Uterus (tissue), 3 donors: ENCODE measurements at regions not wholly inside any gene's neighbourhood (a gene's known extent, or its start where the extent isn't known, plus 50 kb on each side); places are given as distances from the start of the nearest gene placed in this dataset.

Experiments
- DNase-seq, 2 donors: peaks; one replicate each; pipeline ENCODE4 v3.0.0-alpha.2; 2019 to 2020
- H3K27ac ChIP-seq, 2 donors: fragments of 200-600 bp; sonication (generic); 1 replicate in 1 of 2; 2 replicates in 1 of 2; pipeline ENCODE4 v1.5.1; 2016 to 2018
- H3K27me3 ChIP-seq, 2 donors: fragments of 200-600 bp; sonication (generic); one replicate each; pipeline ENCODE4 v1.5.1; 2018 to 2019; ENCODE audit warnings: control low read depth in 1 of 2
- H3K36me3 ChIP-seq, 2 donors: fragments of 200-600 bp; sonication (generic); one replicate each; pipeline ENCODE4 v1.5.1; 2019; ENCODE audit warnings: control low read depth in 1 of 2
- H3K4me1 ChIP-seq, 2 donors: fragments of 200-600 bp; sonication (generic); one replicate each; pipeline ENCODE4 v1.5.1; 2018 to 2019; ENCODE audit warnings: control low read depth in 1 of 2
- H3K4me3 ChIP-seq, 2 donors: fragments of 200-600 bp; sonication (generic); 1 replicate in 1 of 2; 2 replicates in 1 of 2; pipeline ENCODE4 v1.5.1; 2018 to 2019; ENCODE audit warnings: mild to moderate bottlenecking in 1 of 2
- H3K9me3 ChIP-seq, 2 donors: fragments of 200-600 bp; sonication (generic); one replicate each; pipeline ENCODE4 v1.5.1; 2019; ENCODE audit warnings: control low read depth in 1 of 2
- POLR2A ChIP-seq, 2 donors: fragments of 450-650 bp; IDR thresholded peaks; one replicate each; pipeline ENCODE4 v1.6.1; 2016; ENCODE audit warnings: antibody characterized with exemption in 2 of 2, mild to moderate bottlenecking in 1 of 2, moderate library complexity in 1 of 2
- intact Hi-C: fragments of 100-400 bp; cut with DNase I; formaldehyde crosslinking; loops from one replicate; pipeline ENCODE4 v1.15.1; 2023; ENCODE audit warnings: low total_unique reads
- TF ChIP-seq, protein P1 (sequence below), 4 experiments: fragments of 200-600 bp in 2 of 4; fragments of 450-650 bp in 2 of 4; sonication (generic) in 2 of 4; IDR thresholded peaks; one replicate each; pipeline ENCODE4 v1.5.1; 2016 to 2019; ENCODE audit warnings: antibody characterized with exemption in 4 of 4, mild to moderate bottlenecking in 2 of 4, moderate library complexity in 1 of 4
- donor health status: DM: yes; HTN: yes; CAD: no.

DNA sequence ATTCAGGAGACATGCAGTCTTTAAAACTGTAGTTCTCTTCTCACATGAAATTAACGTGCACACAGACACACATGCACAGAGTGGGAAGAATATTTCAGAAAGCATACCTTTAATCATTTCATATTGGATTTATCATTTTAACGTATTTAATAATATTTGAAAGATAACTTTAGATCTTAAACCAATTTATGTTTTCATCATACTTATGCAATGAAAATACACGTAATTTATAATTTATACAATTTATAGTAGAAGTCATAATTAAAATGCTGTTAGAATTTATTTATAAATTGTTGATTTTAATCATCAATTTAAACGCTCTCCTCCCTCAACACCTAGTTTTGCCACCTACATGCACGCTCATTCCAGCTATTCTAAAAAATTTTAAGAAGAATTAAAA is 894.9 kb upstream of the CTNND2 start:
- Histone ChIP-seq H3K4me1 (no peaks in the 10 kb centered on the region), H3K9me3 (no peaks in the 10 kb centered on the region), H3K4me3 (no peak overlapping the region), H3K36me3 (no peaks in the 10 kb centered on the region), H3K27ac (no peak overlapping the region), H3K27me3 (no peaks in the 10 kb centered on the region)
- intact Hi-C loops, result no loop called here
- no peak for TF ChIP-seq POLR2A (IDR thresholded peaks at IDR 0.05)
- TF ChIP-seq, protein P1, sequence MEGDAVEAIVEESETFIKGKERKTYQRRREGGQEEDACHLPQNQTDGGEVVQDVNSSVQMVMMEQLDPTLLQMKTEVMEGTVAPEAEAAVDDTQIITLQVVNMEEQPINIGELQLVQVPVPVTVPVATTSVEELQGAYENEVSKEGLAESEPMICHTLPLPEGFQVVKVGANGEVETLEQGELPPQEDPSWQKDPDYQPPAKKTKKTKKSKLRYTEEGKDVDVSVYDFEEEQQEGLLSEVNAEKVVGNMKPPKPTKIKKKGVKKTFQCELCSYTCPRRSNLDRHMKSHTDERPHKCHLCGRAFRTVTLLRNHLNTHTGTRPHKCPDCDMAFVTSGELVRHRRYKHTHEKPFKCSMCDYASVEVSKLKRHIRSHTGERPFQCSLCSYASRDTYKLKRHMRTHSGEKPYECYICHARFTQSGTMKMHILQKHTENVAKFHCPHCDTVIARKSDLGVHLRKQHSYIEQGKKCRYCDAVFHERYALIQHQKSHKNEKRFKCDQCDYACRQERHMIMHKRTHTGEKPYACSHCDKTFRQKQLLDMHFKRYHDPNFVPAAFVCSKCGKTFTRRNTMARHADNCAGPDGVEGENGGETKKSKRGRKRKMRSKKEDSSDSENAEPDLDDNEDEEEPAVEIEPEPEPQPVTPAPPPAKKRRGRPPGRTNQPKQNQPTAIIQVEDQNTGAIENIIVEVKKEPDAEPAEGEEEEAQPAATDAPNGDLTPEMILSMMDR (IDR thresholded peaks at IDR 0.05), result no peak
- no peak for DNase-seq

GRCh38 chr5:12795333-12795663 is 891.1 kb upstream of the CTNND2 start:
- H3K36me3 ChIP-seq, result no peaks in the 10 kb centered on the region
- H3K9me3 ChIP-seq, result no peaks in the 10 kb centered on the region
- H3K27me3 ChIP-seq, result no peaks in the 10 kb centered on the region
- DNase-seq, result no peak
- no peaks in the 10 kb centered on the region for H3K4me1 ChIP-seq
- H3K4me3 ChIP-seq, result no peak overlapping the region
- TF ChIP-seq POLR2A (IDR thresholded peaks at IDR 0.05), result no peak
- TF ChIP-seq, protein P1 (IDR thresholded peaks at IDR 0.05), result no peak
- intact Hi-C loops, result no loop called here
- no peak overlapping the region for H3K27ac ChIP-seq

DNA sequence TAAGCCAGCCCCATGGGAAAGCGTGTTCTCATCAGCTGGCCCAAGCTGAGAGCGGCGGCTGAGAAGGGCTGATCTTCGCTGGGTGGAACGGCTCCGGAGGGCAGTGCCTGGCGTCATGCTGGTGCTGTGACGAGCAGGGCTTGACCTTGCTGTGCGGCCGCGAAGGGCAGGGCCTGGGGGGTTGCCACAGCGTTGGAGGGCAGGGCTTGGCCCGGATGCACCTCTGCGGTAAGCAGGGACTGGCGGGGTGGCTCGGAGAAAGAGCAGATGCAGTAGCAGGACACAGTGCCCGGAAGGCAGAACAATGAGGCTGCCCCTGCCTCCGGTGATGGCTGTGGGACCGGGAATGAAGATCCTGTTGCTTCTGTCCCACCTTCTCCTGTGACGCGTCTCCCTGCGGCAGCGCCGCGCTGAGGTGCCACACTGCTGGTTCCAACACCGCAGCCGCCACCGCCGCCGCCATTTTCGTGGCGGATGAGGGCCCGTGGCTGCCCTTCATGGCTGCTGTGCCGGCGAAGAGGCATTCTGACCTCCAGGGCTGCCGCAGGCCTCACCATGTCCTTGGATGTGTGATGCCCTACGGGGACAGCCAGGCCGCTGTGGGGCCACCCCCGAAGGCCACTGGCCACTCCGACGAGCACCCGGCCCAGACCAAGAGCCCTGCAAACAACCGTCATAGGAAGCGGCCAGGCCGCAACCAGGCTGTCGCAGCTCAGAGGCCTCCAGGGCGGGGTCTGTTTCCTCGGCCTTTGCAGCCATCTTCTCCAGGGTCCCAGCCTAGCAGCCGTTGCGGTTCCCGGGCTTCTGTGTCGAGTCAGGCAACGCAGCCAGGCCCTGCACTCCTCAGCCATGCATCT is 890.5 kb upstream of the CTNND2 start:
- TF ChIP-seq POLR2A (IDR thresholded peaks at IDR 0.05), result no peak
- TF ChIP-seq, protein P1 (IDR thresholded peaks at IDR 0.05), result no peak
- Histone ChIP-seq H3K4me1 (no peaks in the 10 kb centered on the region), H3K4me3 (no peak overlapping the region), H3K9me3 (no peaks in the 10 kb centered on the region), H3K27me3 (no peaks in the 10 kb centered on the region), H3K36me3 (no peaks in the 10 kb centered on the region), H3K27ac (no peak overlapping the region)
- intact Hi-C loops, result no loop called here
- no peak for DNase-seq

DNA sequence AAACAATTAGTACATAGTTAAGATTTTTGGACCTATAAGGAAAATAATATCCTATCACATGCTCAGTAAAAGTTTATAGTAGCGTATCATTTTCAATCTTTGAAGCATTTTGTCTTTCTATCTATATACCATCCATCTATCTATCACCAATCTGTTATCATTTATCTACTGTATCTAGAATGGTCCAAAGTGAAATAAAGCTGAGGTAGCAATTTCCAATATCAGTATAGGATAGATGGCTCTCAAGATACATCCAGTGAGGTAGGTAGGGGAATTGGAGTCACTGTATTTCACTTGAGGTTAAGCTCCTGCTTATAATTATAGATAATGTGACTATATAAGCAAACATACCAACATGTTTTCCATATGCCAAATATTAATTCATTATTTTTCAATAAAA is 889.1 kb upstream of the CTNND2 start:
- intact Hi-C loops, result no loop called here
- no peaks in the 10 kb centered on the region for H3K4me1 ChIP-seq

DNA sequence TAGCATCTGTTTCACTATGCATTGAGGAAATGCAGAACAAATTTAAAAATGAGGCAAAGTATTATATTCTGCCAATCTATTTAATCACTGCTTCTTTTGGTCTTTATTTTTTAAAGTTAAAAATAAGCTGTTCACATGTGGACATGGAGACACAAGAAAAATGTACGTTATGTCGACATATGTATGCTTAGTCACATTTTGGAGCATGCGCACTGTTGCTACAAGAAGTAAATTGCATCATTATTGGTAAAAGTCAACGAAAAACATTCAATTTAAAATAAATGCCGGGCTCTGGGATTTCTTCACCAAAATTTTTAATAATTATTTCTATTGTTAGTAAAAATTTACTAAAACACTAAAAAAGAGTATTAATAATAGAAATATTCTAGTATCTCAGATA is 876.3 kb upstream of the CTNND2 start:
- DNase-seq, result no peak
- Histone ChIP-seq H3K36me3 (no peaks in the 10 kb centered on the region), H3K27me3 (no peaks in the 10 kb centered on the region), H3K27ac (no peak overlapping the region), H3K4me1 (no peaks in the 10 kb centered on the region), H3K9me3 (no peaks in the 10 kb centered on the region), H3K4me3 (no peak overlapping the region)
- TF ChIP-seq POLR2A (IDR thresholded peaks at IDR 0.05), result no peak
- TF ChIP-seq, protein P1 (IDR thresholded peaks at IDR 0.05), result no peak
- intact Hi-C loops, result no loop called here

More for the DNA sequence above, 889.1 kb upstream of the CTNND2 start:
- H3K27me3 ChIP-seq, result no peaks in the 10 kb centered on the region
- TF ChIP-seq POLR2A (IDR thresholded peaks at IDR 0.05), result no peak
- TF ChIP-seq, protein P1 (IDR thresholded peaks at IDR 0.05), result no peak
- no peak overlapping the region for H3K4me3 ChIP-seq
- H3K27ac ChIP-seq, result no peak overlapping the region
- H3K36me3 ChIP-seq, result no peaks in the 10 kb centered on the region
- H3K9me3 ChIP-seq, result no peaks in the 10 kb centered on the region
- no peak for DNase-seq
